Endothelial cell of umbilical vein (primary cell): ENCODE measurements at regions not wholly inside any gene's neighbourhood (a gene's known extent, or its start where the extent isn't known, plus 50 kb on each side); places are given as distances from the start of the nearest gene placed in this dataset.

Source experiments
- CTCF ChIP-seq, 2 donors: IDR thresholded peaks; 1 replicate in 1 of 2; 2 replicates in 1 of 2; pipeline ENCODE4 v1.5.1; 2011; ENCODE audit warnings: low read length in 2 of 2, mild to moderate bottlenecking in 2 of 2, moderate library complexity in 2 of 2, control low read depth in 1 of 2, inconsistent platforms in 1 of 2, low read depth in 1 of 2; ENCODE audit not compliant: insufficient read depth in 1 of 2; ENCODE audit errors: extremely low read depth in 1 of 2
- MYC ChIP-seq: IDR thresholded peaks from one replicate; pipeline ENCODE4 v1.6.1; 2011; ENCODE audit warnings: mild to moderate bottlenecking, low read depth, low read length
- POLR2AphosphoS5 ChIP-seq: IDR thresholded peaks from 2 replicates; pipeline ENCODE4 v1.6.1; 2012; ENCODE audit warnings: low read depth, mild to moderate bottlenecking, control low read depth, low read length, moderate library complexity; ENCODE audit not compliant: insufficient read depth

GRCh38 chr2:226579519-226579918 lies 220.1 kb downstream of the IRS1 start:
- TF ChIP-seq CTCF (IDR thresholded peaks at IDR 0.05; ENCODE audit: extremely low read depth in 1 of 2, insufficient read depth in 1 of 2, low read depth in 1 of 2, low read length in 2 of 2) (no peak), POLR2AphosphoS5 (no peak), MYC (no peak)
